ENCODE measurements at regions not wholly inside any gene's neighbourhood (a gene's known extent, or its start where the extent isn't known, plus 50 kb on each side); places are given as distances from the start of the nearest gene placed in this dataset.
A peak's percentile ranks its signal among the peaks of the same experiment; 100 is the strongest.

DNA sequence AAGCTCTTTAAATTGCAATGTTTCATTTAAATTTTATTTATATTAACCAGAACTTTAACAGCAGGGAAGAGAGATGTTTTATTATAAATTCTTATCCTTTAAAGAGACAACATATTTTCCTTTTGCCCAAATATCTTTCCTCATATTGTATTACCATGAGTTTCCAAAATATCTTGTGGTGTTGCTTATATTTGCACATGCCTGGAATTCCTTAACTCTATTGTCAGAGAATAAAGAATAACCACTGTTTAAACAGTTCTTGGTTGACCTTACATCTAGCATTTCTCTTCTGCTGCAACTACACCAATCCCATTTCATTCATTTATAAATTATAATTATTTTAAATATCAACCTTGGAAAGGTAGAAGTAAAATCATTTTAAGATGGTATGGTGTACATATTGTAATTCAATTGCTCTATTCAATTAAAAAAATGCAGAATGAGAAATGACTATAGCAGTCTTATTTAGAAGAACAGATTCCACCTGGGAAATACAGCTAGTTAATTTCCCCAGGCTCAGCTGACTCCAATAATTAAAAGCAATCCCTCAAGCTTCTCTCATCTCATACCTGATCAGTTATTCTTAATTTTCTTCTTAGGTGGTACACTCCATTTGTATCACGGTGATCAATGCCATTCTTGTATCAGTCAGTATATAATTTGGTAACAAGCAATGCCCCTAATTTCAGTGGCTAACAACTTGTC, 923.3 kb downstream of the KCNA4 start:
- peaks cover 34% of the 10 kb centered on the region for H3K4me1 ChIP-seq (ENCODE audit: insufficient read depth, low read length)
- peak overlapping the region; percentile 44 for H3K4me2 ChIP-seq (ENCODE audit: low read length)
- H3K27me3 ChIP-seq (ENCODE audit: low read length), result no peaks in the 10 kb centered on the region
- DNase-seq (peak; percentile 69), ATAC-seq (peak; percentile 99)
- H3K9me3 ChIP-seq (ENCODE audit: low read length), result no peaks in the 10 kb centered on the region
- no peak overlapping the region for H3K27ac ChIP-seq (ENCODE audit: low read length)
- H3K79me2 ChIP-seq (ENCODE audit: low read length), result no peaks in the 10 kb centered on the region
- no peaks in the 10 kb centered on the region for H4K20me1 ChIP-seq (ENCODE audit: low read length)
- no TSS peak for BruUV-seq (replicated peaks)
- no peak overlapping the region for H2AFZ ChIP-seq (ENCODE audit: low read length)
- H3K4me3 ChIP-seq (ENCODE audit: low read length), result no peak overlapping the region
- no peak overlapping the region for H3K9ac ChIP-seq (ENCODE audit: low read length)
- H3K9me2 ChIP-seq (replicated peaks; ENCODE audit: low read length), result no peaks in the 10 kb centered on the region
- no peaks in the 10 kb centered on the region for H3K36me3 ChIP-seq (ENCODE audit: low read depth, low read length)
- TF ChIP-seq EZH2 (IDR thresholded peaks at IDR 0.05; ENCODE audit: low read length, unreplicated experiment) (no peak), CTCF (conservative IDR thresholded peaks at IDR 0.05; ENCODE audit: low read depth, low read length) (no peak), EZH2phosphoT487 (IDR thresholded peaks at IDR 0.05; ENCODE audit: borderline replicate concordance, low read length) (no peak)
- intact Hi-C loops (cut with micrococcal nuclease), result no loop called here
- ChIA-PET CTCF (no interaction called here), POLR2A (ENCODE audit: unreplicated experiment) (no interaction called here)
- H3F3A ChIP-seq (ENCODE audit: low read length, unreplicated experiment), result no peaks in the 10 kb centered on the region

- no peaks in the 10 kb centered on the region for H3K36me3 ChIP-seq (ENCODE audit: low read depth, low read length)
- intact Hi-C loops (cut with micrococcal nuclease), result no loop called here
- ChIA-PET POLR2A (ENCODE audit: unreplicated experiment) (interaction anchor here (0.5 kb wide), 1 partner anchor 35 kb away, joined by 4 read pairs; no protein-coding TSS in a partner anchor), CTCF (no interaction called here)
- no peak for TF ChIP-seq CTCF (conservative IDR thresholded peaks at IDR 0.05; ENCODE audit: low read depth, low read length)
- TF ChIP-seq EZH2phosphoT487 (IDR thresholded peaks at IDR 0.05; ENCODE audit: borderline replicate concordance, low read length), result no peak
- TF ChIP-seq EZH2 (IDR thresholded peaks at IDR 0.05; ENCODE audit: low read length, unreplicated experiment), result no peak
- H3K9ac ChIP-seq (ENCODE audit: low read length), result no peak overlapping the region
- ATAC-seq (peak; percentile 77), DNase-seq (peak; percentile 58)
- no peaks in the 10 kb centered on the region for H3K9me2 ChIP-seq (replicated peaks; ENCODE audit: low read length)
- no peak overlapping the region for H3K4me2 ChIP-seq (ENCODE audit: low read length)
- no peaks in the 10 kb centered on the region for H3K27me3 ChIP-seq (ENCODE audit: low read length)
- BruUV-seq (replicated peaks), result no TSS peak
- H3K4me3 ChIP-seq (ENCODE audit: low read length), result no peak overlapping the region
- H3K9me3 ChIP-seq (ENCODE audit: low read length), result no peaks in the 10 kb centered on the region
- H2AFZ ChIP-seq (ENCODE audit: low read length), result no peak overlapping the region
- 0 out of 2 replicates have a peak overlapping the region, but pooled peaks have one; percentile 8 for H3K27ac ChIP-seq (ENCODE audit: low read length)
- H4K20me1 ChIP-seq (ENCODE audit: low read length), result no peaks in the 10 kb centered on the region
- no peaks in the 10 kb centered on the region for H3F3A ChIP-seq (ENCODE audit: low read length, unreplicated experiment)
- no peaks in the 10 kb centered on the region for H3K79me2 ChIP-seq (ENCODE audit: low read length)
- peaks cover 20% of the 10 kb centered on the region for H3K4me1 ChIP-seq (ENCODE audit: insufficient read depth, low read length)
These were observed 929.5 kb downstream of the KCNA4 start for GRCh38 chr11:29087200-29087812.

DNA sequence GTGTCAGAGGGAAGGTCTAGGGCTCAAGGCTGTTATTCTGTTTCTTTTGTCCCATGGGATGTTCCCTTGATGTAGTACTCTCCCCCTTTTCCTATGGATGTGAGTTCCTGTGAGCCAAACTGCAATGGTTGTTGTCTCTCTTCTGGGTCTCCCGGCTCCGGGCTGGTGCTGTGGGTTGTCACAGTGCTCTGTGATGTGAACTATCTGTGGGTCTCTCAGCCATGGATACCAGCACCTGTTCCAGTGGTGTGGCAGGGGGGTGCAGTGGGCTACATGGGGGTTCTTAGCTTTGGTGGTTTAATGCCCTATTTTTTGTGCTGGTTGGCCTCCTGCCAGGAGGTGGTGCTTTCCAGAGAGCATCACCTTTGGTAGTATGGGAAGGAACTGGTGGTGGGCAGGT, 941.1 kb downstream of the KCNA4 start:
- intact Hi-C loops (cut with micrococcal nuclease), result no loop called here
- no peak overlapping the region for H2AFZ ChIP-seq (ENCODE audit: low read length)
- no peak overlapping the region for H3K4me3 ChIP-seq (ENCODE audit: low read length)
- H3K27ac ChIP-seq (ENCODE audit: low read length), result no peak overlapping the region
- TF ChIP-seq CTCF (conservative IDR thresholded peaks at IDR 0.05; ENCODE audit: low read depth, low read length) (no peak), EZH2phosphoT487 (IDR thresholded peaks at IDR 0.05; ENCODE audit: borderline replicate concordance, low read length) (no peak), EZH2 (IDR thresholded peaks at IDR 0.05; ENCODE audit: low read length, unreplicated experiment) (no peak)
- no peaks in the 10 kb centered on the region for H3K27me3 ChIP-seq (ENCODE audit: low read length)
- BruUV-seq (replicated peaks), result no TSS peak
- H4K20me1 ChIP-seq (ENCODE audit: low read length), result no peaks in the 10 kb centered on the region
- no peaks in the 10 kb centered on the region for H3K9me3 ChIP-seq (ENCODE audit: low read length)
- H3K4me1 ChIP-seq (ENCODE audit: insufficient read depth, low read length), result no peaks in the 10 kb centered on the region
- H3K79me2 ChIP-seq (ENCODE audit: low read length), result no peaks in the 10 kb centered on the region
- H3K9ac ChIP-seq (ENCODE audit: low read length), result no peak overlapping the region
- ChIA-PET CTCF (no interaction called here), POLR2A (ENCODE audit: unreplicated experiment) (no interaction called here)
- no peaks in the 10 kb centered on the region for H3K9me2 ChIP-seq (replicated peaks; ENCODE audit: low read length)
- no peaks in the 10 kb centered on the region for H3F3A ChIP-seq (ENCODE audit: low read length, unreplicated experiment)
- no peak overlapping the region for H3K4me2 ChIP-seq (ENCODE audit: low read length)
- H3K36me3 ChIP-seq (ENCODE audit: low read depth, low read length), result no peaks in the 10 kb centered on the region
- ATAC-seq (no peak), DNase-seq (no peak)
